ENCODE measurements at regions not wholly inside any gene's neighbourhood (a gene's known extent, or its start where the extent isn't known, plus 50 kb on each side); places are given as distances from the start of the nearest gene placed in this dataset.
"Not testable (repeated sequence)": the region's sequence is repeated elsewhere in the genome, so short reads cannot be mapped to it uniquely, and the experiment has no call there.

DNA sequence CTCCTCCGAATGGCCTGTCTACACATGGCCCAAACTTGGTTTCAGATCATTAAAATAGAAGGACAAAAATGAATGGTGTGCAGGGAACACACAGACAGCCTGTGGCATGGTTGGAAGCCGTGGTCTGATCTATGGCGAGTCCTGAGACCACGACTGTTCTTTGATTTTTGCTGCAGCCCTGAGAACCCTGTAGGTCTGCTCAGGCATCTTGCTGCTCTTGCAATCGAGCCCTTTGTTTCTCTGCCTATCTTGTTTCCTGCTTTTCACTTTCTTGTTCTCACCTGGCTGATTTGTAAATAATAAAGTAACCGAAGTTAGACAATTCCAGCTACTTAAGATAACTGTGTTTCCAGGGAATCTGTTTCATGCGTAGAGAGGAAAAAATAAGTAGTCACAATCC lies 54.1 kb upstream of the NBPF9 start:
- DNase-seq, result not testable (repeated sequence)

DNA sequence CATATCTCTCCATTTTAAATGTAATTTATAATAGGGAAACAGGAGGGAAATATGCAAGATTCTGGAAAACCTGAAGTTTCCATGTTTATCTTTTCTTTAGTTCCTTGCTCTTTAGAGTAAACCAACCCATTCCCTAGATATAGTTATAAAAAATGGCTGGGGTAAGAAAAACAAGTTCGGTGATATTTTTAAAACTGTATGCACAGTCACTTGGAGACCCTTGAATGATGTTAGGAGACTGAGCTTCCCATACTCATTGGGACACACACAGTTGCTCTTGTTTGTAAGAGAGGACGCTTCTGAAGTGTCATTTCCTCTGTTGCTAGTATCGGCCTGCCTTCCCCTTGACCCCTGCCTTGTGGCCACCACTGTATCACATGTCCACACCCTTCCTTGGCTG lies 55.0 kb upstream of the NBPF9 start:
- not testable (repeated sequence) for DNase-seq

- DNase-seq, result not testable (repeated sequence)
These were observed 59.7 kb upstream of the NBPF9 start for GRCh38 chr1:149163063-149163444.

DNA sequence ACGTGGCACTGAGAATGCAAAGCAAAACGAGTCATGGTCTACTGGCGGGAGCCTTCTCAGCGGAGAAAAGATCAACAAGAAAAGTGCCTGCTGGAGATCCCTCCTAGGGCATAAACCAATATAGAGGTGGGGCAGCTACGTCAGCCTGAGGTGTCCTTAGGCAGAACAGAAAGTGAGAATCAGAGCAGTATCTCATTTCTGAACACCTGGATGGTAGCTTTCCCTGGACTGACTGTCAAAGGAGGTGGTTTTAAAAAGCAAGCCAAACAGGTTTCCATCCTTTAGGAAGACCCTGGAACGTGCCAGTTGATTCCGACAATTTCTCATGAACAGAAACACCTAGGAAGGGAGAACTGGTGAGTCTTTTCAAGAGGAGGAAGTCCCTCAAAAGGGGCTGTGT lies 71.4 kb upstream of the NBPF9 start:
- not testable (repeated sequence) for DNase-seq

DNA sequence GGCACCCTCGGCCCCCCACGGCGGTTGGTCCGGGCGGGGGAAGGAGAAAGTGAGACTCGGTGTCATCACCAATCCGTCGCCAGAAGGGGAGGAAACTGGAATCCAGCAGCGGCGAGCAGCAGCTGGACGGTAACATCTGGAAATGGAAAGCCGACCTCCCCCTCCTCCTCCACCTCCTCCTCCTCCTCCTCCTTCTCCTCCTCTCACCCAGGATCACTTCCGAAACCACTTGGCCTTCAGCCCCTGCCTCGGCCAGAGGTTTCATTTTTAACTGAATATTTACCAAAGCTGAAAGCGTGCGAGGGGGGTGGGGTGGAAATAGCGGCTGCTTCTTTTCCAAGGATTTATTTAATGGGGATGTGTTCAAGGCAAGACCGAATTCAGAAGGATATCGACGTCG lies 72.5 kb upstream of the NBPF9 start:
- DNase-seq, result not testable (repeated sequence)

- DNase-seq, result not testable (repeated sequence)
These were observed 73.3 kb upstream of the NBPF9 start for GRCh38 chr1:149176453-149177316.

- not testable (repeated sequence) for DNase-seq
These were observed 87.4 kb upstream of the NBPF9 start for GRCh38 chr1:149190742-149191141.

- DNase-seq, result not testable (repeated sequence)
These were observed 93.3 kb upstream of the NBPF9 start for GRCh38 chr1:149196651-149197050.

DNA sequence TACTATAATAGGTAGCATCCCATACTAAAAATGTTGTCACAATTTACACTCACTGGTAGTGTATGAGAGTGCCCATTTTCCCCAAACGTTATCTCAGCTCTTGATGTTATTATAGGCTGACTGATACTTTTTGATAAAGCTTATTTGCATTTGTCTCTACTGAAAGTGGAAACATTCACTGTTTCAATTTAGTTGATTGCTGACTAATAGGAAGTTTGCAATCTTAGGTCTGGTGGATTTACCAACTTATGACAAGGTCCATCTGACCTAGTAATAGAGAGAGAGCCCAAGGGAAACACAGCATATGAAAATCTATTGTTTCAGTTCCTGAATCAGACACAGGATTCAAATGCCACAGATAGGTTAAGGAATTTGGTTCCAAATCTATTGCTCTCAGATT lies 97.2 kb upstream of the NBPF9 start:
- DNase-seq, result not testable (repeated sequence)

GRCh38 chr1:149202283-149202682 lies 98.9 kb upstream of the NBPF9 start:
- not testable (repeated sequence) for DNase-seq

DNA sequence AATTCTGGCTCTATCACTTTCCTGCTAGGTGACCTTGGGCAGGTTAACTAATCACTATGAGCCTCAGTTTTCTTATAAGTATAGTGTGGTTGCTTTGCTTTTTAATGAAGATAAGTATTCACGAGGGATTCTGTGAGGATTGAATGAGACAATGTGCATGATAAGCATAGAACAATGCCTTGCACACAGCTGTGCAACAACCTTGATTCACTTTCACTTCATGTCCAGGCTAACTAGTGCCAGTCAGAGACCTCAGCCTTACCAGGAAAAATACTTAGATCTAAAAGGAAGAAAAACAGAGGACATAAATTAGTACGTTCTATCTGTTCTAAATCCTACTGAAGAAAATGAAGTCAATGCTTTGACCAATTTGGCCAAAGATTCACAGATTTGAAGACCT lies 101.0 kb upstream of the NBPF9 start:
- DNase-seq, result not testable (repeated sequence)

DNA sequence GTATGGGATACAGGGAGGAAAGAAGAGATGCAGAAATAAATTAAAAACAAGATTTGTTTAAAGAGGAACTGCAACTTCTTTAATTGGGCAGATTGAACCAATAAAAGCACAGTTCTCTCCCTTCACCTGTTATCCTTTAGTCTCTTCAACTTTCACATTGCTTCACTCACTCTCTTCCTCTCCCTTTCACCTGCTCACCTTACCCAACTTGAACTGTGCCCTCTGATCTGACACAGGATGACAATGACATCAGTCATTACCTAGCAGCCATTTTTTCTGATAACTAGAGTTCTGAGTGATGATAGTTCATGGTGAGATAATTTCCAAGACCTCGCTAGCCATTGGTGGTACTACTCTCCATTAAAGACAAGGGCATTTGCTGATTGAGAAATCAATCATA lies 105.5 kb upstream of the NBPF9 start:
- not testable (repeated sequence) for DNase-seq

- DNase-seq, result not testable (repeated sequence)
These were observed 108.5 kb upstream of the NBPF9 start for GRCh38 chr1:149211757-149212420.

GRCh38 chr1:149212946-149213345 lies 109.6 kb upstream of the NBPF9 start:
- DNase-seq, result not testable (repeated sequence)

GRCh38 chr1:149213673-149214072 lies 110.3 kb upstream of the NBPF9 start:
- not testable (repeated sequence) for DNase-seq

GRCh38 chr1:149218080-149218988 lies 115.0 kb upstream of the NBPF9 start:
- not testable (repeated sequence) for DNase-seq

GRCh38 chr1:149219539-149219938 lies 116.2 kb upstream of the NBPF9 start:
- not testable (repeated sequence) for DNase-seq

DNA sequence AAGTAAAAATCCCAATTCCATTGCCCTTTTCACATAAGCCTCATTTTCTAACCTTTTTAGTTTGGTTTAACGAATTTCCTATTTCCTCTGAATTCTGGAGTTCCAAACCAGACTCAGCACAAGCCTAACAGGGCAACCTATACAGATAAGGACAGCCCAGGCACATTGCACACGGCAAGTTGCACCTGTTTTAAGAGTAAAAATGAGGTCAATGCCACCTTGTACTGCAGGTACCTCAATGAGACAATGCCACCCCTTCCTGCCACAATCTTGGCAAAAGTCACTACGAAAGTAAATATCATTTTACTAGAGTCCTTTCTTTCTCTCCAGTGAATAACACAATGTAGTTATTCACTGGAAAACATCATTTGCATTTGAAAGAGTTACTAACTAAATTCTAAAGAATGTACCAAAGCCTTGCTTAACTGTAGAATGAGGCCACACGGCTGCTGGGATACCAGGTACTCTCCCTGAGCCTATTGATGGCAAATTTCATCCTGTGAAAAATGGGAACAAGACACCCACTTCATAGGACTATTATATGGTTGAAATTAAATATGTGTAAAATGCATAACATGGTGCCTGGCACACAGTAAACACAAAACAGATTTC lies 117.2 kb upstream of the NBPF9 start:
- DNase-seq, result not testable (repeated sequence)

DNA sequence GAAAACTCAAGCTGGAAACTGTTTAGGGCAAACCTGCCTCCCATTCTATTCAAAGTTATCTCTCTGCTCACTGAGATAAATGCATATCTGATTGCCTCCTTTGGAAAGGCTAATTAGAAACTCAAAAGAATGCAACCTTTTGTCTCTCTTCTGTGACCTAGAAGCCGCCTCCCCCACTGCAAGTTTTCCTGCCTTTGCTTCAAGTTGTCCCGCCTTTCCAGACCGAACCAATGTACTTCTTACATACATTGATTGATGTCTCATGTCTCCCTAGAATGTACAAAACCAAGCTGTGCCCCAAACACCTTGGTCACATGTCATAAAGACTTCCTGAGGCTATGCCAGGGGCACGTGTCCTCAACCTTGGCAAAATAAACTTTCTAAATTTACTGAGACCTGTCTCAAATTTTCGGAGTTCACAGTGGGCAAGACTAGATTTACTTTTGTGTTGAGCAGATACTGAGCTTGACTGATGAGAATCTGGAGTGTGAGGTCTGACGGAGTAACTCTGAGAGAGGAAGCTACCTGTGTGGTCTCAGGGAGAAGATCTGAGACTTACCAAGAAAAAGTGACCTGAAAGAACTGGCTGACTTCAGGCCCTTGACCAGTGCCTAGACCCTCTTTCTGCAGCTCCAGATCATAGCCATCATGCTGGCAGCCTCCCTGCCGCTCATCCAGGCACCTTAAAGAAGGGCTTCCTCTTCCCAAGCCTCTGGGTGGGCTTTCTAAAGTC lies 124.7 kb upstream of the NBPF9 start:
- DNase-seq, result not testable (repeated sequence)

DNA sequence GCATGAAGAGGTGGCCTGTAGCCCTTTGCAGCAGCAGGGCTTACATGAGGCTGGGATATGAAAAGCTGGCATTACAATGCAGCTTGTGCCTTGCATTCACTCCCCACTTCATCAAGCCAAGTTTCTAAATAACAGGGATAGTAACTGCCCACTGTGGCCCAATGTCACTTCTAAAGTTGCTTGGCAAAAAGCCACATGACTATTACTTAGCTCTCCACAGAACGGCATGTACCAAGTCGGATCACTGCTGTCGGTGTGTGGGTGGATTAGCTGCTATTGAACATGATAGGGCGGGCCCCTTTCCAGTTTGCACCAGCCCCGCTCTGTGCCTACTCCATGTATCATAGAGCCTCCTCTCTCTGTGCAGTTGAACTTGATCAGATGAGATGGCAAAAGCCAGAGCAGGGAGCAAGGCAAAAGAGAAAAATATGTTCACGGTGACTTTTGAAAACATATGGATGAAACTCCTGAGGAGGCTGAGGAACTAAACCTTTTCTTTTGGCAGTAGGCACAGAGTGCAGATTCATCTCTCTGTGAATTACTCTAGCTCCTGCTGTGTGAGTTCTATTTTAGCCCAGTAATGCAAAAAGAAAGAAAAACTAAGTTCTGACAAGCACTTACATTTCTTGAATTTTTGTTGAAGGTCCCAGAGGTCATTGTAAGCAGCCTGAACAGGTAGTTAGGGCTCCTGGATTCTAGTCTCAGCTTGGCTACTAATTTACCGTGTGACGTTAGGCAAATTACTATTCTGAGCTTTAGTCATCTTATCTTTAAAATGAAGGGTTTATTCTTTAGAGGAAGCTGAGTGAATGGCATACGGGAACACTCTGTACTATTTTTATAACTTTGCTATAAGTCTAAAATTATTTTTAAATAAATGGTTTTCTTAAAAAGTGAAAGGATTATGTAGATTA lies 125.6 kb upstream of the NBPF9 start:
- DNase-seq, result not testable (repeated sequence)

- not testable (repeated sequence) for DNase-seq
These were observed 126.5 kb upstream of the NBPF9 start for GRCh38 chr1:149229813-149230212.

Measured in NCI-H446 (cell line).